HG02759 (cell line): ENCODE measurements at regions not wholly inside any gene's neighbourhood (a gene's known extent, or its start where the extent isn't known, plus 50 kb on each side); places are given as distances from the start of the nearest gene placed in this dataset.
"Not testable (repeated sequence)": the region's sequence is repeated elsewhere in the genome, so short reads cannot be mapped to it uniquely, and the experiment has no call there.

Experiments
- ATAC-seq: cut with Tn5 transposase; IDR thresholded peaks from one replicate; pipeline ENCODE4 v1.9.1; 2021; ENCODE audit warnings: mild to moderate bottlenecking, moderate library complexity; ENCODE audit not compliant: unreplicated experiment

DNA sequence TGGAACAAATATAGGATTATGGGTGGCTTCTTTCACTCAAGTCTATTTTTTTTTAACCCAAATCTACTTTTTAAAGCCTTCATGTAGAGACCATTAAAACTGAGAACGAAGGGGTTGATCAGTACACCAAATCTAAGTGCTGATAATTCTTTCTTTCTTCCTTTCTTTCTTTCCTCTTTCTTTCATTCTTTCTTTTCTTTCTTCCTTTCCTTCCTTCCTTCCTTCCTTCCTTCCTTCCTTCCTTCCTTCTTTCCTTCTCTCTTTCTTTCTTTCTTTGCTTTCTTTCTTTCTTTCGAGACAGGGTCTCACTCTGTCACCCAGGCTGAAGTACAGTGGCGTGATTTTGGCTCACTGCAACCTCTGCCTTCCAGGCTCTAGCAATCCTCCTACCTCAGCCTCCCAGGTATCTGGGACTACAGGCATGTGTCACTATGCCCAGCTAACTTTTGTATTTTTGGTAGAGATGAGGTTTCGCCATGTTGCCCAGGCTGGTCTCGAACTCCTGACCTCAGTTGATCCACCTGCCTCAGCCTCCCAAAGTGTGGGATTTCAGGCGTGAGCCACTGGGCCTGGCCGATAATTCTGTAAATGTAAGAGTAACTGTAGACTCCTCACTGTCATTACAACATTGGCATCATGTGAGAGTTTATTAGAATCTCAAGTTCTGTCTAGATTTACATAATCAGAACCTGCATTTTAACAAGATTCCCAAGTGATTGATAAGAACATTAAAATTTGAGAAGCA is 236.4 kb downstream of the TFEC start:
- no peak for ATAC-seq

DNA sequence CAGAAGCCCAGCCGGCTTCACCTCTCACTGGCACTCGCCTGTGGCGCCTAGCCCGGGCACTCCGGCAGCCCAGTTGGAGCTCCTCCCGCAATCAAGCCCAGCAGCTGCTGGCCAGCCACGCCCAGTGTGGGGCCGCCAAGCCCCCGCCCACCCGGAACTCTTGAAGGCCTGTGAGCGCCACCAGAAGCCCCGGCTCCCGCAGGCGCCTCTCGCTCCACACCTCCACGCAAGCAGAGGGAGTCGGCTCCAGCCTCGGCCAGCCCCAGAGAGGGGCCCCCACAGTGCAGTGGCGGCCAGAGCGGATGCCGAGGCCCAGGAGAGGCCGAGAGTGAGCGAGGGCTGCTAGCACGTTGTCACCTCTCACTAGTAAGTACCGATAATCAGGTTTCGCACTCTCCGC is 240.7 kb downstream of the TFEC start:
- ATAC-seq: no peak

DNA sequence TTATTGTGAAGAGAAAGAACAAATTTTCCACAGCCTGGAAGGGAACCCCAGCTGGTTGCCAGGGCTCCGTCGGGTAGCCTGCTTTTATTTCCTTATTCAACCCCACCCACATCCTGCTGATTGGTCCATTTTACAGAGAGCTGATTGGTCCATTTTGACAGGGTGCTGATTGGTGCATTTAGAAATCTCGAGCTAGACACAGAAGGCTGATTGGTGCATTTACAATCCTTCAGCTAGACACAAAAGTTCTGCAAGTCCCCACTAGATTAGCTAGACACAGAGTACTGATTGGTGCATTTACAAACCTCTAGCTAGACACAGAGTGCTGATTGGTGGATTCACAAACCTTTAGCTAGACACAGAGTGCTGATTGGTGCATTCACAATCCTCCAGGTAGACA is 241.1 kb downstream of the TFEC start:
- ATAC-seq: not testable (repeated sequence)

DNA sequence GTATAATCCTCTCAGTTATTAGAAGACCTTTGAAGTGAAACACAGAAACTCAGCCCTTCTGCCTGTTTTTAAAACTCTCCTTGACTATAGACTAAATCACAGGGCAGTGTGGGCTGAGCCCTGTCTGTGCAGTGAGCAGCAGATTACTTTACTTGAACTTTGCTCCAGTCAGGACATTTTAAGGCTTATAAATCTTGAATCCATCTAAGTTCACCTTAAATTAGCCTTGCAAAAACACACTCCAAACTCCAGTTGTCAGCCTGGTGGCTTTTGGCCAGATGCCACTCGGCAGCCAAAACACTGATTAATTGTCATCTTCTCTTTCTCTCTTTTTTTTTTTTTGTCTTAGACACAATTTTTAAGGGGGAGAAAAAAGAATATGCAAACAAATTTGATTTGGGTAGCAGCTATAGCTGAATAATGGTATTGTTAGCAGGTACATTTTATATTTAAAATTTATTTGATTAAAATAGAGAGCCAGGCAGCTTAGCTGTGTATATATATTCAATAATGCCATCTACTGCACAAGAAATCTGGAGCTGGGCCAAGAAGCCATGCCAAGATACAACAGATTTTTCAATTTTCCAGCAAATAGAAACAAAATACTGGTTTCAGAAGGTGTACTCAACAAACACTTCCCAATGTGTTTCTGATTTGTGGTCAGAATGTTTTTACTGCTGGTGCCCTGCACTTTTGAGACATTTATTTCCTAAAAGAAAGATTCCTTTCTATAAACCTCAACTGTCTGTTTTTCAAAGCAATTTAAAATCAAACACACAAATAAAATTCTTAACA is 247.7 kb downstream of the TFEC start:
- no peak for ATAC-seq

DNA sequence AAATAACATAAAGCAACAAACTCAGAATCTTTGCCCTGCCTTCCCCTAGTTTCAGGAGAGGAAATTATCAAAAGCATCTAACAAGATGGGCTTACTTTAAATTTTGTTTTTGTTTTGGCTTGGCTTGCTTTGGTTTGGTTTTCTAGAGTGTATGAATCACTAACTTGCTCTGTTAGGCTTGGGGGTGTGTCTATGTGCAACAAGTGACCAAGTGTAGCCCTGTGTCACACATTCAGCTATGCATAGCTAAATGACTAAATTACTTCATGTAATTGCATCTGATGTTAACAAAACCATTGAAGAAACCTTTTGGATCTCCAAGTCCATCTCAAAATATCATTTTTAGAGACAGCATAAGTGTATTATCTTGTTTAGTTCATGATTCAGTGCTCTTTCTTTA is 251.0 kb downstream of the TFEC start:
- no peak for ATAC-seq

DNA sequence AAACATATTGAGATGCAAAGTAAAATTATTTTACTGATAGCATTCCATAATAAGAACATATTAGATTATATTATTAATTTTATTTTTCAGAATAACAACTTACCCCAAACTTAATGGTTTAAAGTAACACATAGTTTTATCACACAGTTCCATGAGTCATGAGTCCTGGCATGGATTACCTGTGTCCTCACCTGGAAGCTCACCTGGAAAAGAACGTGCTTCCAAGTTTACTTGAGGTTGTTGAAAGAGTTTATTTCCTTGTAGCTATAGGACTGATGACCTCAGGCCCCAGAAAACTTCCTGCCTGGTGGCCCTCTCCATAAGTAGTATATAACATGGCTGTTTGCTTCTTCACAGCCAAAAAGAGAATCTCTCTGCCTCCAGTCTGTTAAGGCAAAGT is 254.6 kb downstream of the TFEC start:
- ATAC-seq: no peak

DNA sequence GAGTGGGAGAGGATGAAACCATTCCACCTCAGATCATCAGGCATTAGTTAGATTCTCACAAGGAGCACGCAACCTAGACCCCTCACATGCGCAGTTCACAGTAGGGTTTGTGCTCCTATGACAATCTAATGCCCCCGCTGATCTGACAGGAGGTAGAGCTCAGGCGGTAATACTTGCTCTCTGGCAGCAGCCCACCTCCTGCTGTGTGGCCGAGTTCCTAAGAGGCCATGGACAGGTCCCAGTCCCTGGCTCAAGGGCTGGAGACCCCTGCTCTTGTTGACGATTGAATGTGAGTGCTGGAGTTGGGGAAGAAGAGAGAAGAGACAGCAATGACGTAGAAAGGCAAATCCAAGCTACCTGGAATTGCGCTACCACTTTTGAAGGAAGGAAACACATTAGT is 267.2 kb downstream of the TFEC start:
- ATAC-seq: no peak

DNA sequence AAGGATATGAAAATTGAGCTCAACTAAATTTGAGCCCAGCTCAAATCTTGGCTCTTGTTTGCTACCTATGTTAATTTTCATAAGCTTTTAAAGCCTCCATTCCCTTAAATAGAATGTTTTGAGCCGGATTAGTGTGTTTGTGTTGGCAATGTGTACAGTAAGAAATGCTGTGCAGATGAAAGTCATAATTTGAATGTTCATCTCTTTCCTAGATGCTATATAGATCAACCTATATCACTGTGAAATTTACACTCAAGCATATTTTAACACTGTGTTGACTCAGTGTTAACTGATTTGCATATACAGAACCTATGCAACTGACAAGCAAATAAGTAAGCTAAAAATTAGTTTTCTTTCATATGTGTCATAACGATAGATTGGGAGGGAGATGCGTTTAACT is 272.5 kb downstream of the TFEC start:
- ATAC-seq: no peak

DNA sequence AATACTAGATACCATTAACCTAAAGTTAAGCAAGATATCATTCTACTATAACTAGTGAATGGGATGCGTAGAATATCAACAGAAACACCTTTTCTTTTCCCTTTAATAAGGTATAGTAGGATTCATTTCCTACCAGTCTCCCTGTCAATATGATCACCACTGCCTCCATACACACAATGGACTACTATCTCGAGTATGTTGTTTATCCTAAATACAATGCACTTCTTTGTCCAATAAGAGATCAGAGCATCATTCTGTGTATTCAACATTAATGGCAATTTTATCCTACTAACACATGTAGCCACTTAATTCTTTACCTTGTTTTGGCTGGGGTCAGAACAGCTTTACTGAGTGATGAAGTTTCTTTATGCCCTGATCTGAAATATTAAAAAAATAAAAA is 276.3 kb downstream of the TFEC start:
- no peak for ATAC-seq

DNA sequence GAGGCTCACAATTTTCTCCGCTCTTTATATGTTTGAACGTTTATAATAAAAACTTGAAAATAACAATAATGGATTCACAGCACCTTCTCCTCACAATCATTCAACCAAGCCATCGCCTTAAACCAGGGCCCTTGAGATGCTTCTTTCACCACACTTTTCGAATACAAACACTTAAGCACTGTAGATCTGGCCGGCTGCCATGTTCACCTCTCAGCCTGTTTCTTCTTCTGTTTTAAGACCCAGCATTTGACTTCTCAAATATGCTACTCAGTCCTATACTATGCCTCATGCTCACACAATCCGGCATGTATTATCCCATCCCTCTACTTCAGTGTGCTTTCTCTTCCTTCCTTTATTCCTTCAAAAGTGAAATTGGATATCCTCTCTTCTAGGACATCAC is 280.6 kb downstream of the TFEC start:
- no peak for ATAC-seq

DNA sequence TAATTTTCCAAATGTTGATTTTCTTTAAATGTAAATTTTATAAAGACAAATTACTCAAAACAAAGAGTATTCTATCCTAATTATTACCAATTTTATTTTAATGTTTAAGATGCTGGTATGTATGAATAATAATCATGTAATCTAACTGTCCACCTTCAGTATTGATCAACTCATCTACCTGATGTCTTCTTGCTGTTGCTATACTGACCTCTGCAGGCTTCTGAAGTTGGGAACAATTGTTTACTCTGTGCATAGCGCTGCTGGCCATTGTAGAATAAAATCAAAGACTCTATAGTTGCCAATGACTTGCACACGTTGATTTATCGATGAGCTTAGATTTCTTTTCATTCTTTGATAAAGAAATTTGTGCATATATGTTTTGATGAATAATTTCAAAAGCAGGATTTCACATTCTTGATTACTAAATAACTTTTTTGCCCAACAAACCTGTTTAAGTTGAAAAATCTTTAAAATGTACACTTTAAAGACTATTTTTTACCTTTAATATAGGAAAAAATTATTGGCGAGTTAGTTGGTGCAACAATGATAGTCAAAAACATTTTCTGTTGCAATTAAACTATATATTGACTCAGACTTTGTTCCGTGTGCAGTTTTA is 282.3 kb downstream of the TFEC start:
- no peak for ATAC-seq

DNA sequence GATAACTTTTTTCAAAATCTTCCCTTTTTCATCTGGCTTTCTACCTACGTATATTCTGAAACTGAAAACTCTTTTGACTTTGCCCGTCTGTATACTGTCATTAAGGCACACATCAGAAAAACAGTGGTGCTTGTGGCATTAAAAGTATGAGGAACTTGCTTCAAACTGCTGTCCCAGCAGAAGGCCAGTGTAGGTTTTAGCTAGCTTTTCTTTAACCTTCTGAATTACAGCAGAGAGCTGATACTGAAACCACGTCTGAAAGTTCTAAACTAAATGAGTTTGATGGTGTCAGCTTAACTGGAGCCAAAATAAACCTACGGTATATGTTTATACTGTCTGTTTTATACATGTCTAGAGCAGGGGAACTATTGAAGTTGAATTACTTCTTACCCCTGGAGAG is 283.4 kb downstream of the TFEC start:
- ATAC-seq: no peak

DNA sequence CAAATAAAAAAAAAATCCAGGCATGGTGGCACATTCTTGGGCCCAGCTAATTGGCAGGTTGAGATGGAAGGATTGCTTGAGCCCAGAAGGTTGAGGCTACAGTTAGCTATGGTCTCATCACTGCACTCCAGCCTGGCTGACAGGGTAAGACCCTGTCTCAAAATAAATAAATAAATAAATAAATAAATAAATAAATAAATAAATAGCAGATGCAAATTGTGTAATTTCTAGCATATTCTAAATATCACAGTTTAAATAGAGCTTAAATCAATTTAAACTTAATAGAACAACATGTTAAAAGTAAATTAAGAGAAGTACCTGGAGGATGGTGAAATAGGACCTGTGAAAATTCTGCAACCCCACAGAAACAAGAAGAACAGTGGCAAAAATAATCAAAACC is 290.5 kb downstream of the TFEC start:
- ATAC-seq: no peak

DNA sequence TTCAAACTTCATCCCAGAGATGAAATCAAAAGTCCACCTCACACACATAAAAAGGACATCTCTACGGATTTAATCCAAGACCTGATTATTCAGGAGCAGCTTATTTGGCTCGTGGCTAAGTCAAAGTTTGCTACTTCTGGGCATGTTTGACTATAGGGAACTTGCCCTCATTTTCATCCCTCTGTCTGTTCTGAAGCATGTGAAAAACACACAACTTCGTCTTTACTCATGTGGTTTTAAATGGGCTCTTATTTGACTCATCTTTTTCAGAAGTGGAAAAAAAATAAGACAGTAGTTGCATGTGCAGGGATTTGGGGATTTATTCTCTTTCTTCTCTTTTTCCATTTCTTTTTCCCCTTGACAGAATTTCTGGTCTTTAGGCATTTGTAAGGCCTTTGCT is 295.9 kb downstream of the TFEC start:
- no peak for ATAC-seq

DNA sequence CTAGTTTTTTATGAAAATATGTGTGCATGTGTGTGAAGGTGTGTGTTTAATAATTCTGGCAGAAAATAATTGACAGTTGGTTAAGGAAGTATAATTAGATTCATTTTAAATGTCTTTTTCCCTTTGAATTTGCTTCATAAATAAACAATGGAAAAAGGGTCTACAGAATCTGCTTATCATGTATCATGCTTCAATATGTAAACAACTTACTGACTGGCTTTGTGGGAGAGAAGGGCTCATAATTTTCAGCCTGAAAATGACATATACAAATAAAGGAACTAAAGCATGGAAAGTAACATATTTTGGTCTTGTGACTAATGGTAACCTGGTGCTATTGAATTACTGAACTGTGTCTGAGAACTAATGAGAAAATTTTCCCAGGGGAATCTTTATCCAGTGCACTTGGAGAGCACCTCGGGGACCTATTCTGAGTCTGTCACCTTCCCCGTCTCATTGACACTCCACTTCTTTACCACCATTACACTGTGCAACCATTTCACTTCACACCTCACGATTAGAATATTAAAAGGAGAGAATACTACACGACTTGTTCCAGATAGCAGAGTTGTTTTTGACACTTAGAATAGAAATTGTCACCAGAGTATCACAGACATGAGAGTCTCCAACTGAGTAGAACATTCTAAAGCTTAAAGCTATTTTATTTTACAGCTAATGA is 298.6 kb downstream of the TFEC start:
- ATAC-seq: no peak

DNA sequence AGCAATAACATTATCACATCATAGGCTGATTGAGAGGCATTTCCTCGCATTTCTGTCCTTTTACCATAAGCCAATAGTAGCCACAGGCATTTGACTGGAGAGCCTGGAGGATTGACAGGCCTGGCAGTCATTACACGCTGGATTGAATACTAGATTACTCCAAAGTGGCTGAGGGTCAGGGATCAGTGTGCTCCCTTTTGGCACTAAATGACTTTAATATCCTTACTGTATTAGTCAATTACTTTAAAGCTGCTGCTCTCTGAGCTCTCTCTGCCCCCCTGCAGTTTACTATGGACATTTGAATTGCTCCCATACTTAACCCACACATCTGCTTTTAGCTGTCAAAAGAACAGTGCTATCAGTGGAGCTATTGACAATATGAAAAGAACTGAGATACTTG is 302.0 kb downstream of the TFEC start:
- no peak for ATAC-seq

DNA sequence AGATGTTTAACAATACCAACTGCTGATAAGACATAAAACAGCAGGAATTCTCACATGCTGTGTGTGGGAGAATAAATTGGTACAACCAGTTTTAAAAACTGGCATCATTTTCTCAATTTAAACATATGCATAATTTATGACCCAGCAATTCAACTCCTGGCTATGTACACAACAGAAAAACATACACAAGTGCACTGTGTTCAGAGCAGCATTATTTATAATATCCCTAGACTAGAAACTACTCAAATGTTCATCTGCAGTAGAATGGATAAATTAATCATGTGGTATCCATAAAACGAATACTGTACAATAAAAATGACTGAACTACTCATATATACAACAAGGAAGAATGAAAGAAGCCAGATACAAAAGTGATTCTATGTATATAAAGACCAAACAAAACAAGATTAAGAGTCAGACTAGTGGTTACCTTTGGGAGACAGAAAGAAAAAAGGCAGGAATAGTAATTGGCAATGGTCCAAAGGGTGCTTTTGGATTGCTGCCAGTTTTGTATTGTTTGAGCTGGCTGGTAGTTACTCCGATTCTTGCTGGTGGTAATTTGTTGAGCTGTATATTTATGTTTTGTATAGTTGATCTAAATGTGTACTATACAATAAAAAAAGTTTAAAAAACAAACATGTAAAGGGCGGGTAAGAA is 306.0 kb downstream of the TFEC start:
- ATAC-seq: no peak

DNA sequence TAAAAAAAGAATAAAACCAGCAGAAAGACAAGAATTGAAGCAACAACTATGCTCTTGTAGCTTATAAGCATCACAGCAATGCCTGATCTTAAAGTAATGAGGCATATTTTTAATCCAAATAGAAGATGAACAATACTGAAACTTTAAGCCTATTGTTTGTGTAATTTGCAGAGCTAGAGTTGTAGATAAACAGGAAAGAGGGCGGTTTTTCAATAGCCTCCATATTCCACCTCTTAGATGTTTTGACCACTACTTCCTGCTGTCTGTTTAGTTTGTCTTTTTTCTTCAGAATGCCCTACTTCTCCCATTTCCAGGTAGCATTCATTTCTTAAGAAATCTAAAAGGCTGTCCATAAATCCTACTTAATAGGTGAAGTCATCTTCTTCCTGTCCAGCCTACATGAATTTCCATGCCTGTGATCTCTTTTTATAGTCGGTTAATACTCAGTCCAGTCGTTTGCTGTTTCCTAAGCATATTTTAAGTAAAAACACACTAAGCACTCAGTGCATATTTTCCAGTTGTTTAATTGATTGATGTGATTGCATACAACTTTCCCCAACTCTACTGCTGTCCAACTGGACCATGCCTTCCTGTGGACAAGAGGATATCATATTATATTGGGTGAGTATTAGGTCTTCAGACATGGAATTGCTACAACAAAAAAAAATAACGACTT is 308.1 kb downstream of the TFEC start:
- ATAC-seq: no peak

DNA sequence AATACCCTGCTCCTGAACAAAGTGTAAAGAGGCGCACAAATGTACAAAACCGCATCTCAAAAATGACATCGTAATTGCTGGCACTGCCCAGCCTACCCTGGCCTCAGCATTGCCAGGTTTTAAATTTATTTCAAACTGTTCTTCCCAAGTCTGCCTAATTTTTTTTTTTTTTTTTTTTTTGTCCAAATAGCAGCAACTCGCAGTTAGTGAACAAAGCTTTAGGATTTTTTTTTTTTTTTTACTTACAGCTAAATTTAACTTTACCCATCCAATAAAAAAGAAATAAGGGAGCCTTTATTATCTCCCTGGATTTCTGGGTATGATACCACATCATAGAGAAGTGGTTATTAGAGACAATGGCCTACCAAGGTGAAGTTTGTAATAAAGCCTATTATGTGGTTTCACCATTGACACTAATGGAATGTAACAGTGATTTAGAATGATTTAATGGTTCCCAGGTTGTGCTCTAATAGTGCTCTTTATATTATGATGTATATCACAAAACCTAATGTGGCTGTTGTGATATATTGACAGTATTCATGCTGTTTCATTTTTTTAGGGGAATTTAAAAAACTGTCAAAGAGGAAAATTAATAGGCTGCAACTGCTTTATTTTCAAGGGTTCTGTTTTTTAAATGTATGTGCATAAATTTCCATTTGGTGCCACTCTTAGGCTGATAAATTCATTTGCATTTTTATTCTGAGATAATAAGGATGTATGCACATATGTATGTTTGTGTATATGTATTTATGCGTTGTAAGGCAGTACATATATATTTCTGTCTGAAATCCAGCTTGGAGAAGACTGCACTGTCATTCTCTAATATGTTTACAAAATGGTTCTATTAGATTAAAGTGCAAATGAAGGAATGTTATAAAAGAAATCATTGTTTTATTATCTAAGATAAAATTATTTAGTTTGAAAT is 309.0 kb downstream of the TFEC start:
- no peak for ATAC-seq
